WTC11 (cell line): ENCODE measurements at regions not wholly inside any gene's neighbourhood (a gene's known extent, or its start where the extent isn't known, plus 50 kb on each side); places are given as distances from the start of the nearest gene placed in this dataset.

Experiments used
- ATAC-seq: fragments of 200-7000 bp; cut with Tn5 transposase; 2 replicates; pipeline ENCODE4 v1.10.0; 2021; ENCODE audit warnings: mild to moderate bottlenecking, moderate library complexity
- CTCF ChIA-PET: fragments of 300-600 bp; sonication (Branson Sonifier 250); formaldehyde crosslinking; loops from one replicate; lab custom pipeline; 2021; ENCODE audit warnings: antibody characterized with exemption; lab: Charles Lee
- POLR2A ChIA-PET: fragments of 350-600 bp; sonication (Branson Sonifier 250); formaldehyde crosslinking; loops from one replicate; lab custom pipeline; 2021; ENCODE audit warnings: antibody characterized with exemption; lab: Charles Lee
- DNase-seq: peaks from one replicate; pipeline ENCODE4 v3.0.0; 2021; ENCODE audit warnings: low spot score
- H3K27ac Mint-ChIP-seq: 2 replicates; pipeline ENCODE4 v1.8.0; 2021; ENCODE audit warnings: mixed read lengths
- H3K27me3 Mint-ChIP-seq: 2 replicates; pipeline ENCODE4 v1.8.0; 2021; ENCODE audit warnings: low read depth, mild to moderate bottlenecking, moderate library complexity, mixed read lengths
- H3K36me3 Mint-ChIP-seq: 2 replicates; pipeline ENCODE4 v1.8.0; 2021; ENCODE audit warnings: mixed read lengths
- H3K4me1 Mint-ChIP-seq: 2 replicates; pipeline ENCODE4 v1.8.0; 2022; ENCODE audit warnings: mixed read lengths
- H3K4me3 Mint-ChIP-seq: 2 replicates; pipeline ENCODE4 v1.8.0; 2021; ENCODE audit warnings: mild to moderate bottlenecking, moderate library complexity, mixed read lengths
- H3K9me3 Mint-ChIP-seq: 2 replicates; pipeline ENCODE4 v1.8.0; 2021; ENCODE audit warnings: mixed read lengths
- GRHL2 ChIP-seq: fragments of 250-450 bp; sonication (Bioruptor Pico); IDR thresholded peaks from 2 replicates; pipeline ENCODE4 v1.8.0; 2022; ENCODE audit warnings: mild to moderate bottlenecking, moderate library complexity; ENCODE audit not compliant: insufficient replicate concordance, severe bottlenecking
- GTF2I ChIP-seq: fragments of 250-450 bp; sonication (Bioruptor Pico); conservative IDR thresholded peaks from 2 replicates; pipeline ENCODE4 v1.4.0; 2021; ENCODE audit warnings: mild to moderate bottlenecking
- KAT7 ChIP-seq: sonication (generic); formaldehyde crosslinking; IDR thresholded peaks from 2 replicates; pipeline ENCODE4 v1.8.1; 2023; ENCODE audit warnings: missing genetic modification reagents, mild to moderate bottlenecking, borderline replicate concordance
- MYBL2 ChIP-seq: sonication (generic); formaldehyde crosslinking; IDR thresholded peaks from 2 replicates; pipeline ENCODE4 v1.8.1; 2023; ENCODE audit warnings: mild to moderate bottlenecking, moderate library complexity, missing genetic modification reagents
- NFATC4 ChIP-seq: fragments of 250-450 bp; sonication (Bioruptor Pico); IDR thresholded peaks from 2 replicates; pipeline ENCODE4 v1.9.0; 2021; ENCODE audit warnings: mild to moderate bottlenecking
- NR3C1 ChIP-seq: sonication (generic); formaldehyde crosslinking; conservative IDR thresholded peaks from 2 replicates; pipeline ENCODE4 v1.8.1; 2023; ENCODE audit warnings: low read depth, mild to moderate bottlenecking, missing genetic modification reagents
- PRRX2 ChIP-seq: fragments of 250-450 bp; sonication (Bioruptor Pico); IDR thresholded peaks from 2 replicates; pipeline ENCODE4 v1.8.0; 2021; ENCODE audit warnings: mild to moderate bottlenecking
- TF ChIP-seq, protein P1 (sequence below): sonication (generic); formaldehyde crosslinking; IDR thresholded peaks from 2 replicates; pipeline ENCODE4 v1.8.0; 2022; ENCODE audit warnings: missing genetic modification reagents
- TF ChIP-seq, protein P2 (sequence below): sonication (generic); formaldehyde crosslinking; conservative IDR thresholded peaks from 2 replicates; pipeline ENCODE4 v1.8.1; 2023; ENCODE audit warnings: mild to moderate bottlenecking, low read depth, missing genetic modification reagents, moderate library complexity
- TF ChIP-seq, protein P3 (sequence below): sonication (generic); formaldehyde crosslinking; IDR thresholded peaks from 2 replicates; pipeline ENCODE4 v1.8.1; 2023; ENCODE audit warnings: mild to moderate bottlenecking, missing genetic modification reagents, borderline replicate concordance
- TF ChIP-seq, protein P4 (sequence below): fragments of 200-600 bp; IDR thresholded peaks from 2 replicates; pipeline ENCODE4 v1.8.0; 2022; ENCODE audit warnings: antibody characterized with exemption
- TF ChIP-seq, protein P5 (sequence below): fragments of 250-450 bp; sonication (Bioruptor Pico); IDR thresholded peaks from 2 replicates; pipeline ENCODE4 v1.8.0; 2021; ENCODE audit warnings: mild to moderate bottlenecking
- TF ChIP-seq, protein P6 (sequence below): sonication (generic); formaldehyde crosslinking; IDR thresholded peaks from 2 replicates; pipeline ENCODE4 v1.8.1; 2022; ENCODE audit warnings: low read depth, mild to moderate bottlenecking, moderate library complexity, missing genetic modification reagents, borderline replicate concordance

DNA sequence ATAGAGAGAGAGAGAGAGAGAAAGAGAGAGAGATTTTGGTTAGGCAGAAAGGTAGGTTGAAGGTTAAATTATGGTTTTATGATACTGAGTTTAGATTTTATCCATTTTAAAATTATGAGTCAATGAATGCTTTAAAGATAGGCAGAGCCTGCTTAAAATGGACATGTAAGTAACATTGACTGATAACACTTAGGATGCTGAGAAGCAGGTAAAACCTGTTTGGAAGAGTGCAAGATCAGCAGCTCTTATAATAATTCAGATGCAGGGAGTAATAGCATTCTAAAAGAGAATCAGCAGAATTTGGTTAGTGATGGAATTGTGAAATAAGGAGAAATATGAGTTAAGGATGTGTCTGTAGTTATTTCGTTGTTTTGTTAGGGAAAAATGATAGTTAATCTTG is 446.6 kb downstream of the PLA2G4A start (continued):
- TF ChIP-seq, protein P1, sequence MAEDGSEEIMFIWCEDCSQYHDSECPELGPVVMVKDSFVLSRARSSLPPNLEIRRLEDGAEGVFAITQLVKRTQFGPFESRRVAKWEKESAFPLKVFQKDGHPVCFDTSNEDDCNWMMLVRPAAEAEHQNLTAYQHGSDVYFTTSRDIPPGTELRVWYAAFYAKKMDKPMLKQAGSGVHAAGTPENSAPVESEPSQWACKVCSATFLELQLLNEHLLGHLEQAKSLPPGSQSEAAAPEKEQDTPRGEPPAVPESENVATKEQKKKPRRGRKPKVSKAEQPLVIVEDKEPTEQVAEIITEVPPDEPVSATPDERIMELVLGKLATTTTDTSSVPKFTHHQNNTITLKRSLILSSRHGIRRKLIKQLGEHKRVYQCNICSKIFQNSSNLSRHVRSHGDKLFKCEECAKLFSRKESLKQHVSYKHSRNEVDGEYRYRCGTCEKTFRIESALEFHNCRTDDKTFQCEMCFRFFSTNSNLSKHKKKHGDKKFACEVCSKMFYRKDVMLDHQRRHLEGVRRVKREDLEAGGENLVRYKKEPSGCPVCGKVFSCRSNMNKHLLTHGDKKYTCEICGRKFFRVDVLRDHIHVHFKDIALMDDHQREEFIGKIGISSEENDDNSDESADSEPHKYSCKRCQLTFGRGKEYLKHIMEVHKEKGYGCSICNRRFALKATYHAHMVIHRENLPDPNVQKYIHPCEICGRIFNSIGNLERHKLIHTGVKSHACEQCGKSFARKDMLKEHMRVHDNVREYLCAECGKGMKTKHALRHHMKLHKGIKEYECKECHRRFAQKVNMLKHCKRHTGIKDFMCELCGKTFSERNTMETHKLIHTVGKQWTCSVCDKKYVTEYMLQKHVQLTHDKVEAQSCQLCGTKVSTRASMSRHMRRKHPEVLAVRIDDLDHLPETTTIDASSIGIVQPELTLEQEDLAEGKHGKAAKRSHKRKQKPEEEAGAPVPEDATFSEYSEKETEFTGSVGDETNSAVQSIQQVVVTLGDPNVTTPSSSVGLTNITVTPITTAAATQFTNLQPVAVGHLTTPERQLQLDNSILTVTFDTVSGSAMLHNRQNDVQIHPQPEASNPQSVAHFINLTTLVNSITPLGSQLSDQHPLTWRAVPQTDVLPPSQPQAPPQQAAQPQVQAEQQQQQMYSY: no peak
- TF ChIP-seq, protein P2, sequence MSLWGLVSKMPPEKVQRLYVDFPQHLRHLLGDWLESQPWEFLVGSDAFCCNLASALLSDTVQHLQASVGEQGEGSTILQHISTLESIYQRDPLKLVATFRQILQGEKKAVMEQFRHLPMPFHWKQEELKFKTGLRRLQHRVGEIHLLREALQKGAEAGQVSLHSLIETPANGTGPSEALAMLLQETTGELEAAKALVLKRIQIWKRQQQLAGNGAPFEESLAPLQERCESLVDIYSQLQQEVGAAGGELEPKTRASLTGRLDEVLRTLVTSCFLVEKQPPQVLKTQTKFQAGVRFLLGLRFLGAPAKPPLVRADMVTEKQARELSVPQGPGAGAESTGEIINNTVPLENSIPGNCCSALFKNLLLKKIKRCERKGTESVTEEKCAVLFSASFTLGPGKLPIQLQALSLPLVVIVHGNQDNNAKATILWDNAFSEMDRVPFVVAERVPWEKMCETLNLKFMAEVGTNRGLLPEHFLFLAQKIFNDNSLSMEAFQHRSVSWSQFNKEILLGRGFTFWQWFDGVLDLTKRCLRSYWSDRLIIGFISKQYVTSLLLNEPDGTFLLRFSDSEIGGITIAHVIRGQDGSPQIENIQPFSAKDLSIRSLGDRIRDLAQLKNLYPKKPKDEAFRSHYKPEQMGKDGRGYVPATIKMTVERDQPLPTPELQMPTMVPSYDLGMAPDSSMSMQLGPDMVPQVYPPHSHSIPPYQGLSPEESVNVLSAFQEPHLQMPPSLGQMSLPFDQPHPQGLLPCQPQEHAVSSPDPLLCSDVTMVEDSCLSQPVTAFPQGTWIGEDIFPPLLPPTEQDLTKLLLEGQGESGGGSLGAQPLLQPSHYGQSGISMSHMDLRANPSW (CRISPR knock-in tag): no peak
- no peak for TF ChIP-seq NFATC4
- no peak for TF ChIP-seq NR3C1 (CRISPR knock-in tag)
- TF ChIP-seq, protein P3, sequence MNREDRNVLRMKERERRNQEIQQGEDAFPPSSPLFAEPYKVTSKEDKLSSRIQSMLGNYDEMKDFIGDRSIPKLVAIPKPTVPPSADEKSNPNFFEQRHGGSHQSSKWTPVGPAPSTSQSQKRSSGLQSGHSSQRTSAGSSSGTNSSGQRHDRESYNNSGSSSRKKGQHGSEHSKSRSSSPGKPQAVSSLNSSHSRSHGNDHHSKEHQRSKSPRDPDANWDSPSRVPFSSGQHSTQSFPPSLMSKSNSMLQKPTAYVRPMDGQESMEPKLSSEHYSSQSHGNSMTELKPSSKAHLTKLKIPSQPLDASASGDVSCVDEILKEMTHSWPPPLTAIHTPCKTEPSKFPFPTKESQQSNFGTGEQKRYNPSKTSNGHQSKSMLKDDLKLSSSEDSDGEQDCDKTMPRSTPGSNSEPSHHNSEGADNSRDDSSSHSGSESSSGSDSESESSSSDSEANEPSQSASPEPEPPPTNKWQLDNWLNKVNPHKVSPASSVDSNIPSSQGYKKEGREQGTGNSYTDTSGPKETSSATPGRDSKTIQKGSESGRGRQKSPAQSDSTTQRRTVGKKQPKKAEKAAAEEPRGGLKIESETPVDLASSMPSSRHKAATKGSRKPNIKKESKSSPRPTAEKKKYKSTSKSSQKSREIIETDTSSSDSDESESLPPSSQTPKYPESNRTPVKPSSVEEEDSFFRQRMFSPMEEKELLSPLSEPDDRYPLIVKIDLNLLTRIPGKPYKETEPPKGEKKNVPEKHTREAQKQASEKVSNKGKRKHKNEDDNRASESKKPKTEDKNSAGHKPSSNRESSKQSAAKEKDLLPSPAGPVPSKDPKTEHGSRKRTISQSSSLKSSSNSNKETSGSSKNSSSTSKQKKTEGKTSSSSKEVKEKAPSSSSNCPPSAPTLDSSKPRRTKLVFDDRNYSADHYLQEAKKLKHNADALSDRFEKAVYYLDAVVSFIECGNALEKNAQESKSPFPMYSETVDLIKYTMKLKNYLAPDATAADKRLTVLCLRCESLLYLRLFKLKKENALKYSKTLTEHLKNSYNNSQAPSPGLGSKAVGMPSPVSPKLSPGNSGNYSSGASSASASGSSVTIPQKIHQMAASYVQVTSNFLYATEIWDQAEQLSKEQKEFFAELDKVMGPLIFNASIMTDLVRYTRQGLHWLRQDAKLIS: no peak
- TF ChIP-seq, protein P4, sequence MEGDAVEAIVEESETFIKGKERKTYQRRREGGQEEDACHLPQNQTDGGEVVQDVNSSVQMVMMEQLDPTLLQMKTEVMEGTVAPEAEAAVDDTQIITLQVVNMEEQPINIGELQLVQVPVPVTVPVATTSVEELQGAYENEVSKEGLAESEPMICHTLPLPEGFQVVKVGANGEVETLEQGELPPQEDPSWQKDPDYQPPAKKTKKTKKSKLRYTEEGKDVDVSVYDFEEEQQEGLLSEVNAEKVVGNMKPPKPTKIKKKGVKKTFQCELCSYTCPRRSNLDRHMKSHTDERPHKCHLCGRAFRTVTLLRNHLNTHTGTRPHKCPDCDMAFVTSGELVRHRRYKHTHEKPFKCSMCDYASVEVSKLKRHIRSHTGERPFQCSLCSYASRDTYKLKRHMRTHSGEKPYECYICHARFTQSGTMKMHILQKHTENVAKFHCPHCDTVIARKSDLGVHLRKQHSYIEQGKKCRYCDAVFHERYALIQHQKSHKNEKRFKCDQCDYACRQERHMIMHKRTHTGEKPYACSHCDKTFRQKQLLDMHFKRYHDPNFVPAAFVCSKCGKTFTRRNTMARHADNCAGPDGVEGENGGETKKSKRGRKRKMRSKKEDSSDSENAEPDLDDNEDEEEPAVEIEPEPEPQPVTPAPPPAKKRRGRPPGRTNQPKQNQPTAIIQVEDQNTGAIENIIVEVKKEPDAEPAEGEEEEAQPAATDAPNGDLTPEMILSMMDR: no peak
- TF ChIP-seq, all 79 proteins: peak for 0

DNA sequence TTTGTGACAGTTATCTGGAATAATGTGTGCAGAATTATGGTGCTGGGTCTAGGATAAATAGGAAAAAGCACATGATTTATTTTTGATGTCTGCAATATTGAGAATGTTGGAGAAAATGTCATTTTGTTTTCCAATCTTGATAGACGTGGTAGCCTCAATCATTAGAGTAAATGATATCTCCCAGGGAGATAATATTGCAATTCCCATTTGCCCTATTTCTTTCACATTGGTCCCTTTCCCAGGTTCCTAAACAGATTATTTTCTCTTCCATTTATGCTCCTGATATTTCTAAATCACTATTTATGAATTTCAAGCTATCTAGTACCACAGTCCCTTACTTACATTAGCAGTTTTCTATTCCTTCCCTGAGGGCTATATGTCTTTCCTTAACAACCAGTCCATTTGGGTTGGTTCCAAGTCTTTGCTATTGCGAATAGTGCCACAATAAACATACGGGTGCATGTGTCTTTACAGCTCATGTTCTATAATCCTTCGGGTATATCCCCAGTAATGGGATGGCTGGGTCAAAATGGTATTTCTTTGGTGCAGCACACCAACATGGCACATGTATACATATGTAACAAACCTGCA is 447.3 kb downstream of the PLA2G4A start:
- no peaks in the 10 kb centered on the region for H3K9me3 Mint-ChIP-seq
- no peak overlapping the region for H3K27ac Mint-ChIP-seq
- no peaks in the 10 kb centered on the region for H3K27me3 Mint-ChIP-seq
- TF ChIP-seq GTF2I: no peak
- TF ChIP-seq, protein P5, sequence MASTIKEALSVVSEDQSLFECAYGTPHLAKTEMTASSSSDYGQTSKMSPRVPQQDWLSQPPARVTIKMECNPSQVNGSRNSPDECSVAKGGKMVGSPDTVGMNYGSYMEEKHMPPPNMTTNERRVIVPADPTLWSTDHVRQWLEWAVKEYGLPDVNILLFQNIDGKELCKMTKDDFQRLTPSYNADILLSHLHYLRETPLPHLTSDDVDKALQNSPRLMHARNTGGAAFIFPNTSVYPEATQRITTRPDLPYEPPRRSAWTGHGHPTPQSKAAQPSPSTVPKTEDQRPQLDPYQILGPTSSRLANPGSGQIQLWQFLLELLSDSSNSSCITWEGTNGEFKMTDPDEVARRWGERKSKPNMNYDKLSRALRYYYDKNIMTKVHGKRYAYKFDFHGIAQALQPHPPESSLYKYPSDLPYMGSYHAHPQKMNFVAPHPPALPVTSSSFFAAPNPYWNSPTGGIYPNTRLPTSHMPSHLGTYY (CRISPR knock-in tag): no peak
- TF ChIP-seq, protein P6, sequence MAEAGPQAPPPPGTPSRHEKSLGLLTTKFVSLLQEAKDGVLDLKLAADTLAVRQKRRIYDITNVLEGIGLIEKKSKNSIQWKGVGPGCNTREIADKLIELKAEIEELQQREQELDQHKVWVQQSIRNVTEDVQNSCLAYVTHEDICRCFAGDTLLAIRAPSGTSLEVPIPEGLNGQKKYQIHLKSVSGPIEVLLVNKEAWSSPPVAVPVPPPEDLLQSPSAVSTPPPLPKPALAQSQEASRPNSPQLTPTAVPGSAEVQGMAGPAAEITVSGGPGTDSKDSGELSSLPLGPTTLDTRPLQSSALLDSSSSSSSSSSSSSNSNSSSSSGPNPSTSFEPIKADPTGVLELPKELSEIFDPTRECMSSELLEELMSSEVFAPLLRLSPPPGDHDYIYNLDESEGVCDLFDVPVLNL (CRISPR knock-in tag): no peak
- TF ChIP-seq KAT7 (CRISPR knock-in tag): no peak
- TF ChIP-seq GRHL2 (CRISPR knock-in tag): no peak
- TF ChIP-seq, protein P2 (CRISPR knock-in tag): no peak
- no peak for TF ChIP-seq MYBL2 (CRISPR knock-in tag)
- no peak for TF ChIP-seq PRRX2 (CRISPR knock-in tag)
- ChIA-PET POLR2A (no interaction called here), CTCF (no interaction called here)
- DNase-seq: no peak
- no peak for ATAC-seq
- H3K4me3 Mint-ChIP-seq: no peak overlapping the region
- H3K36me3 Mint-ChIP-seq: no peaks in the 10 kb centered on the region
- no peaks in the 10 kb centered on the region for H3K4me1 Mint-ChIP-seq
